ENCODE measurements at regions not wholly inside any gene's neighbourhood (a gene's known extent, or its start where the extent isn't known, plus 50 kb on each side); places are given as distances from the start of the nearest gene placed in this dataset.
"Not testable (repeated sequence)": the region's sequence is repeated elsewhere in the genome, so short reads cannot be mapped to it uniquely, and the experiment has no call there.

GRCh38 chr6:977226-977625 lies 284.3 kb upstream of the EXOC2 start:
- DNase-seq: not testable (repeated sequence)

GRCh38 chr6:971981-972640 lies 279.2 kb upstream of the EXOC2 start:
- DNase-seq: no peak

- no peak for DNase-seq
Observed at GRCh38 chr6:968791-969190, 275.9 kb upstream of the EXOC2 start.

GRCh38 chr6:967701-968100 lies 274.8 kb upstream of the EXOC2 start:
- no peak for DNase-seq

- no peak for DNase-seq
Observed at GRCh38 chr6:965343-965742, 272.4 kb upstream of the EXOC2 start.

- no peak for DNase-seq
Observed at GRCh38 chr6:963456-963855, 270.5 kb upstream of the EXOC2 start.

- no peak for DNase-seq
Observed at GRCh38 chr6:961407-961960, 268.5 kb upstream of the EXOC2 start.

- DNase-seq: no peak
Observed at GRCh38 chr6:960356-960755, 267.4 kb upstream of the EXOC2 start.

GRCh38 chr6:958488-958887 lies 265.5 kb upstream of the EXOC2 start:
- DNase-seq: no peak

GRCh38 chr6:951399-952181 lies 258.7 kb upstream of the EXOC2 start:
- DNase-seq: no peak

- DNase-seq: no peak
Observed at GRCh38 chr6:947235-947934, 254.4 kb upstream of the EXOC2 start.

- no peak for DNase-seq
Observed at GRCh38 chr6:946546-946945, 253.6 kb upstream of the EXOC2 start.

- DNase-seq: no peak
Observed at GRCh38 chr6:939526-940252, 246.8 kb upstream of the EXOC2 start.

GRCh38 chr6:938916-939315 lies 246.0 kb upstream of the EXOC2 start:
- DNase-seq: no peak

GRCh38 chr6:938271-938905 lies 245.4 kb upstream of the EXOC2 start:
- DNase-seq: no peak

GRCh38 chr6:935582-935981 lies 242.6 kb upstream of the EXOC2 start:
- DNase-seq: no peak

- no peak for DNase-seq
Observed at GRCh38 chr6:934686-935085, 241.7 kb upstream of the EXOC2 start.

GRCh38 chr6:931919-932318 lies 239.0 kb upstream of the EXOC2 start:
- not testable (repeated sequence) for DNase-seq

- no peak for DNase-seq
Observed at GRCh38 chr6:927157-927556, 234.2 kb upstream of the EXOC2 start.

GRCh38 chr6:925656-926213 lies 232.8 kb upstream of the EXOC2 start:
- no peak for DNase-seq

- no peak for DNase-seq
Observed at GRCh38 chr6:924661-925060, 231.7 kb upstream of the EXOC2 start.

- no peak for DNase-seq
Observed at GRCh38 chr6:921400-921799, 228.5 kb upstream of the EXOC2 start.
